GM06990 (cell line): ENCODE measurements at regions not wholly inside any gene's neighbourhood (a gene's known extent, or its start where the extent isn't known, plus 50 kb on each side); places are given as distances from the start of the nearest gene placed in this dataset.
A peak's percentile ranks its signal among the peaks of the same experiment; 100 is the strongest.
"Not testable (repeated sequence)": the region's sequence is repeated elsewhere in the genome, so short reads cannot be mapped to it uniquely, and the experiment has no call there.

Experiments
- DNase-seq: peaks from one replicate; pipeline ENCODE4 v3.0.0-alpha.2; 2011; ENCODE audit not compliant: insufficient read length; ENCODE audit errors: extremely low read depth
- H3K27me3 ChIP-seq: replicated peaks from 2 replicates; pipeline ENCODE4 v1.6.0; 2011; ENCODE audit warnings: low read length; ENCODE audit not compliant: control insufficient read depth, insufficient read depth
- H3K36me3 ChIP-seq: 2 replicates; pipeline ENCODE4 v1.5.1; 2011; ENCODE audit warnings: low read length; ENCODE audit not compliant: control insufficient read depth, insufficient read depth
- H3K4me3 ChIP-seq: replicated peaks from 2 replicates; pipeline ENCODE4 v1.5.1; 2011; ENCODE audit warnings: low read depth, mild to moderate bottlenecking, control low read depth, low read length
- TF ChIP-seq, protein P1 (sequence below): IDR thresholded peaks from 2 replicates; pipeline ENCODE4 v1.5.1; 2011; ENCODE audit warnings: low read length, control low read depth, mild to moderate bottlenecking, inconsistent platforms; ENCODE audit not compliant: insufficient read depth, poor library complexity, severe bottlenecking

- no peaks in the 10 kb centered on the region for H3K36me3 ChIP-seq
- H3K27me3 ChIP-seq: no peaks in the 10 kb centered on the region
- no peak for DNase-seq
- TF ChIP-seq, protein P1, sequence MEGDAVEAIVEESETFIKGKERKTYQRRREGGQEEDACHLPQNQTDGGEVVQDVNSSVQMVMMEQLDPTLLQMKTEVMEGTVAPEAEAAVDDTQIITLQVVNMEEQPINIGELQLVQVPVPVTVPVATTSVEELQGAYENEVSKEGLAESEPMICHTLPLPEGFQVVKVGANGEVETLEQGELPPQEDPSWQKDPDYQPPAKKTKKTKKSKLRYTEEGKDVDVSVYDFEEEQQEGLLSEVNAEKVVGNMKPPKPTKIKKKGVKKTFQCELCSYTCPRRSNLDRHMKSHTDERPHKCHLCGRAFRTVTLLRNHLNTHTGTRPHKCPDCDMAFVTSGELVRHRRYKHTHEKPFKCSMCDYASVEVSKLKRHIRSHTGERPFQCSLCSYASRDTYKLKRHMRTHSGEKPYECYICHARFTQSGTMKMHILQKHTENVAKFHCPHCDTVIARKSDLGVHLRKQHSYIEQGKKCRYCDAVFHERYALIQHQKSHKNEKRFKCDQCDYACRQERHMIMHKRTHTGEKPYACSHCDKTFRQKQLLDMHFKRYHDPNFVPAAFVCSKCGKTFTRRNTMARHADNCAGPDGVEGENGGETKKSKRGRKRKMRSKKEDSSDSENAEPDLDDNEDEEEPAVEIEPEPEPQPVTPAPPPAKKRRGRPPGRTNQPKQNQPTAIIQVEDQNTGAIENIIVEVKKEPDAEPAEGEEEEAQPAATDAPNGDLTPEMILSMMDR: no peak
- H3K4me3 ChIP-seq: no peak overlapping the region
These were observed 867.3 kb downstream of the TTLL7 start for GRCh38 chr1:83131692-83131955.

DNA sequence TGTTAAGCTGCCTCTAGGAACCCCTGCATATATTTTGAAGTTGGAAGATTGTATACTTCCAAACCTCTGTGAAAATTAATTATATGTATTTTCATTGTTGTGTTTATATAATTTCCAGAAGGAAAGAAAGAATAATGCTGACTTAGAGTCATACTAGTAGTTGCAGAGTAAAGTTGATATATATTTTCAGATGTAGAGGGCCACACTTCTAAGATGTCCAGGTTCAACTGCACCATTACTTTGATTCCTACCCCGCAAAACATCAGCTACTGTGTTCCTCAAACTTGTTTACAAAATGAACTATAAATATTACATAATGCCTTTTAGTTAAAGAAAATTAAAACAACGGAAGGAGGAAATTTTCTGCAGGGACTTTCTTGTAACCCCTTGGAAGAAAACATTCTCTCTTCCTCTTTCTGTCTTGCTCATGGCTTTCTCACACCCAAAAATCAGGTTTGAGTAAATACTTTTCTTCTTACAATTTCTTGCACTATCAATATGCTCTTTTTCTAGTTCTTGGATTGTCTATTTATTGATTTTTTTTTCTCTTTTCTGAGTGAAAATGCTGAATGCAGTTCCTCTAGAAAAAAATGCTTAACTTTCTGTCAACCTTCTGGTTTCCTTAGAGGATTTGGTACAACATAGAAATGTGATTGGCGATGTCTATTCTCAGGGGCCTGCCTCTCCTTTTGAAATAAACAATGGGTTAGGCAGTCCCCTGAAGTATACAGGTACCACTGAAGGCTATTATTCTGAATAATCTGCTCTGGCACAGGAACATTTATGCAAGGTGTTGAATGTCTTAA is 867.8 kb downstream of the TTLL7 start:
- H3K27me3 ChIP-seq: no peaks in the 10 kb centered on the region
- H3K36me3 ChIP-seq: no peaks in the 10 kb centered on the region
- TF ChIP-seq, protein P1: no peak
- no peak overlapping the region for H3K4me3 ChIP-seq
- DNase-seq: peak; percentile 5

DNA sequence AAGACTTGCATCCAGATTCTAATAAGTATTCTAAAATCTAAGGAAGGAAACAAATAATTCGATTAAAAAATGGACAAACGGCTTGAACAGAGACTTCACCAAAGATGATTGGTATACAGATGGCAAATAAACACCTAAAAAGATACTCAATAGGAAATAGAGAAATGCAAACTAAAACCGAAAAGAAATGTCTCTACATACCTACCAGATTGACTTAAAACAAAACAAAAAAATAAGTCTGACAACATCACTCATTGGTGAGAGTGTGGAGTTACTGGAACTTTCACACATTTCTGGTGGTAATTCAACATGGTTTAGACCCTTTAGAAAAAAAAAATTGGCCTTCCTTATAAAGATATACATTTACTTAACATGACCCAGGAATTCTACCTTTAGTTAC is 869.8 kb downstream of the TTLL7 start:
- TF ChIP-seq, protein P1: no peak
- no peak for DNase-seq
- Histone ChIP-seq H3K27me3 (no peaks in the 10 kb centered on the region), H3K36me3 (no peaks in the 10 kb centered on the region), H3K4me3 (no peak overlapping the region)

DNA sequence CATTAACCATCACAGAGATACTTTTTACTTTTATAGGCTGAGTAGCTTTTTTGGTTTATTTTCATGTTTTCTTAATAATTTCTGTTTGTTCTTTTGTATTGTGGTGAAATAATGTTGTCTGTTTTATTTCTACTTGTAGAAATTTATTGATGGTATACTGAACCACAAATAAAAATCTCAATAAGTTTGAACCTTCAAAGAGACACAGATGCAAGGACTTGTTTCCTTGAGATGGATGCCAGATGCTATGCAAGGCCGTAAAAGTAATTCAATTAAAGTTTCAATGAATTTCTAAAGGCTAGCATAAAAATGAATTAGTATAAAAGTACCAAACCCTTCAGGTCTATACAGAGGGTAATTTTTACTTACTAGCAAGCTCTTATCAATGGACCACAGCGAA is 873.5 kb downstream of the TTLL7 start:
- Histone ChIP-seq H3K27me3 (no peaks in the 10 kb centered on the region), H3K4me3 (no peak overlapping the region), H3K36me3 (no peaks in the 10 kb centered on the region)
- TF ChIP-seq, protein P1: no peak
- DNase-seq: no peak

- H3K27me3 ChIP-seq: no peaks in the 10 kb centered on the region
- TF ChIP-seq, protein P1: no peak
- no peaks in the 10 kb centered on the region for H3K36me3 ChIP-seq
- no peak overlapping the region for H3K4me3 ChIP-seq
- no peak for DNase-seq
These were observed 875.9 kb downstream of the TTLL7 start for GRCh38 chr1:83123019-83123418.

GRCh38 chr1:83118472-83118871 is 880.5 kb downstream of the TTLL7 start:
- TF ChIP-seq, protein P1: no peak

GRCh38 chr1:83117030-83117429 is 881.9 kb downstream of the TTLL7 start:
- DNase-seq, H3K4me3 ChIP-seq, H3K36me3 ChIP-seq, H3K27me3 ChIP-seq: not testable (repeated sequence)

More at GRCh38 chr1:83118472-83118871, 880.5 kb downstream of the TTLL7 start:
- H3K27me3 ChIP-seq: no peaks in the 10 kb centered on the region
- no peak overlapping the region for H3K4me3 ChIP-seq
- DNase-seq: no peak
- H3K36me3 ChIP-seq: no peaks in the 10 kb centered on the region
